Gastroesophageal sphincter (tissue), 4 donors: ENCODE measurements at regions not wholly inside any gene's neighbourhood (a gene's known extent, or its start where the extent isn't known, plus 50 kb on each side); places are given as distances from the start of the nearest gene placed in this dataset.

ENCODE experiments used
- ATAC-seq: fragments of 150-250 bp; one replicate; pipeline ENCODE4 v1.9.1; 2016; ENCODE audit warnings: mild to moderate bottlenecking, moderate library complexity
- H3K27ac ChIP-seq, 4 donors: fragments of 200-600 bp; sonication (generic) in 3 of 4; 1 replicate in 3 of 4; 2 replicates in 1 of 4; pipeline ENCODE4 v1.5.1; 2016 to 2019
- H3K27me3 ChIP-seq: fragments of 200-600 bp; sonication (generic); one replicate; pipeline ENCODE4 v1.5.1; 2019
- H3K36me3 ChIP-seq, 2 donors: fragments of 200-600 bp; sonication (generic); one replicate each; pipeline ENCODE4 v1.5.1; 2019; ENCODE audit warnings: control low read depth in 1 of 2
- H3K4me1 ChIP-seq, 3 donors: fragments of 200-600 bp; sonication (generic); 1 replicate in 2 of 3; 2 replicates in 1 of 3; pipeline ENCODE4 v1.5.1; 2016 to 2019; ENCODE audit warnings: control low read depth in 2 of 3
- H3K4me3 ChIP-seq, 2 donors: fragments of 200-600 bp; sonication (generic); one replicate each; pipeline ENCODE4 v1.5.1; 2019; ENCODE audit warnings: mild to moderate bottlenecking in 1 of 2, moderate library complexity in 1 of 2
- H3K9me3 ChIP-seq, 3 donors: fragments of 200-600 bp; sonication (generic); one replicate each; pipeline ENCODE4 v1.5.1; 2017 to 2019; ENCODE audit warnings: control low read depth in 2 of 3
- EP300 ChIP-seq: sonication (generic); formaldehyde crosslinking; IDR thresholded peaks from one replicate; pipeline ENCODE4 v1.6.1; 2017; ENCODE audit warnings: antibody characterized with exemption, mild to moderate bottlenecking
- POLR2A ChIP-seq, 2 donors: fragments of 450-650 bp; IDR thresholded peaks; one replicate each; pipeline ENCODE4 v1.6.1; 2017; ENCODE audit warnings: antibody characterized with exemption in 2 of 2, mild to moderate bottlenecking in 2 of 2, moderate library complexity in 1 of 2
- POLR2AphosphoS5 ChIP-seq: sonication (generic); formaldehyde crosslinking; IDR thresholded peaks from one replicate; pipeline ENCODE4 v1.6.1; 2017; ENCODE audit warnings: antibody characterized with exemption
- WGBS, 2 donors: methylation state at CpG; one replicate each; pipeline ENCODE4 v1.1.5; 2018; ENCODE audit warnings: low coverage in 1 of 2; 5-methylcytosine and 5-hydroxymethylcytosine counted together
- TF ChIP-seq, protein P1 (sequence below), 4 experiments: fragments of 200-600 bp in 2 of 4; fragments of 450-650 bp in 2 of 4; sonication (generic) in 1 of 4; IDR thresholded peaks; one replicate each; pipeline ENCODE4 v1.5.1; 2017 to 2019; ENCODE audit warnings: antibody characterized with exemption in 4 of 4, mild to moderate bottlenecking in 2 of 4, moderate library complexity in 2 of 4

DNA sequence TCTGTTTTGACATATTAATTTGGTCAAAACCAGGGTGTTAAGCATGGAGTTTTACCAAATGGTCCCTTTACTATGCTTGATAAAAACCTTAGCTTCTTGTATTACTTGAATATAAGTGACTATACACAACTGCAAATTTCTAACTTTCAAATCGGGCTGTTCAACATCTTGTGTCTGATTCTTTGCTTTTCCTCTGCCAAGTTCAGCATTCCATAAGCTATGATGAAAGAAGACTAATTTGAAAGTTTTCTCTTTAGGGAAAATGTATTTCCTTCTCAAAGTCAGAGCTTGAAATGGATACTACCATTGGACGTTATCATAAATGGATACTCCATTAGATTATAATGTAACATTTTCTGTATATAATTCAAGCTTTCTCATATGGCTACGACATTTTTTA, 792.9 kb downstream of the EFNA5 start:
- no peak overlapping the region for H3K27ac ChIP-seq
- no peak for TF ChIP-seq POLR2AphosphoS5
- TF ChIP-seq EP300 = no peak
- TF ChIP-seq POLR2A (IDR thresholded peaks at IDR 0.05) = no peak
- TF ChIP-seq, protein P1, sequence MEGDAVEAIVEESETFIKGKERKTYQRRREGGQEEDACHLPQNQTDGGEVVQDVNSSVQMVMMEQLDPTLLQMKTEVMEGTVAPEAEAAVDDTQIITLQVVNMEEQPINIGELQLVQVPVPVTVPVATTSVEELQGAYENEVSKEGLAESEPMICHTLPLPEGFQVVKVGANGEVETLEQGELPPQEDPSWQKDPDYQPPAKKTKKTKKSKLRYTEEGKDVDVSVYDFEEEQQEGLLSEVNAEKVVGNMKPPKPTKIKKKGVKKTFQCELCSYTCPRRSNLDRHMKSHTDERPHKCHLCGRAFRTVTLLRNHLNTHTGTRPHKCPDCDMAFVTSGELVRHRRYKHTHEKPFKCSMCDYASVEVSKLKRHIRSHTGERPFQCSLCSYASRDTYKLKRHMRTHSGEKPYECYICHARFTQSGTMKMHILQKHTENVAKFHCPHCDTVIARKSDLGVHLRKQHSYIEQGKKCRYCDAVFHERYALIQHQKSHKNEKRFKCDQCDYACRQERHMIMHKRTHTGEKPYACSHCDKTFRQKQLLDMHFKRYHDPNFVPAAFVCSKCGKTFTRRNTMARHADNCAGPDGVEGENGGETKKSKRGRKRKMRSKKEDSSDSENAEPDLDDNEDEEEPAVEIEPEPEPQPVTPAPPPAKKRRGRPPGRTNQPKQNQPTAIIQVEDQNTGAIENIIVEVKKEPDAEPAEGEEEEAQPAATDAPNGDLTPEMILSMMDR (IDR thresholded peaks at IDR 0.05) = no peak
- no peaks in the 10 kb centered on the region for H3K4me1 ChIP-seq
- ATAC-seq = no peak
- no peaks in the 10 kb centered on the region for H3K36me3 ChIP-seq
- H3K9me3 ChIP-seq = no peaks in the 10 kb centered on the region
- H3K27me3 ChIP-seq = no peaks in the 10 kb centered on the region
- WGBS, 2 donors = 52 to 70% methylated on average over 3 of the region's 3 CpGs
- H3K4me3 ChIP-seq = no peak overlapping the region

GRCh38 chr5:106876665-106877194, 794.0 kb downstream of the EFNA5 start:
- 79 to 100% methylated on average over 3 to 4 of the region's 7 CpGs for WGBS, 2 donors
- Histone ChIP-seq H3K36me3 (no peaks in the 10 kb centered on the region), H3K4me1 (no peaks in the 10 kb centered on the region), H3K27ac (no peak overlapping the region), H3K9me3 (no peaks in the 10 kb centered on the region), H3K27me3 (no peaks in the 10 kb centered on the region), H3K4me3 (no peak overlapping the region)
- ATAC-seq = no peak
- TF ChIP-seq, protein P1 (IDR thresholded peaks at IDR 0.05) = no peak
- TF ChIP-seq EP300 (no peak), POLR2AphosphoS5 (no peak), POLR2A (IDR thresholded peaks at IDR 0.05) (no peak)

GRCh38 chr5:106876298-106876622, 794.5 kb downstream of the EFNA5 start:
- Histone ChIP-seq H3K27ac (no peak overlapping the region), H3K4me3 (no peak overlapping the region), H3K27me3 (no peaks in the 10 kb centered on the region), H3K9me3 (no peaks in the 10 kb centered on the region), H3K4me1 (no peaks in the 10 kb centered on the region), H3K36me3 (no peaks in the 10 kb centered on the region)
- 100% methylated on average over 4 of the region's 6 CpGs; no CpG with 5 or more reads in 1 of the 2 donors for WGBS, 2 donors
- no peak for TF ChIP-seq EP300
- no peak for TF ChIP-seq POLR2AphosphoS5
- TF ChIP-seq, protein P1 (IDR thresholded peaks at IDR 0.05) = no peak
- TF ChIP-seq POLR2A (IDR thresholded peaks at IDR 0.05) = no peak
- ATAC-seq = no peak

DNA sequence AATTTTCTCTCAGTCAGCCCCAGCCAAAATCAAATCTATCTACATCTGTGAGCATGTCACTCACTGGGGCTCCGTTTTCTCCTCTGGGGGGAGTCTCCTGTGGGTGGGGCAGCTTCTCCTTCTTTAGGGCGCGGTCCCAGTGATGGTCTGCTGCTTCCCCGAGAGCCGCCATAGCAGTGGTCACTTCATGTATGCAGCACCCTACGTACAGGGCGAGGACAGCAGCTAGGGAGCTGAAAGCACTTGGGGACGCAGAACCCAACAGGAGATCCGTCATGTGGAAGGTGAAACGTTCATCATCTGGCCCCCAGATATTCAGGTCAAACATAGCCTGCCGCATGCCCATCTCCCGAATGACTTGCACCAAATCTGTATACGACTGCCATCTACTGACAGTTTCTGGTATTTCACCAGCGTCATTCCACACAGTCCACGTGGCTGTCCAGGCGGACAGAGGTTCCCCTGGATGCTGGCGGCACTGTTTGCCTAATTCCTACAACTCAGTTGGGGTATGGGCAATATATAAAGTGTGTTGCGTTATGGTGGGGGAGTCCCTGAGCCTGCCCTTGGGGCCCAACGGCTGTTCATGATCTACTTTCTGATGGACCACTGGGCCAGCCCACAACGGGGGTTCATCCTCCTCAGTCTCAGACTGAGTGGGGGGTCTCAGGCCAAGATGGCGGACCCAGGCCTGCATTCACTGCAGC, 795.0 kb downstream of the EFNA5 start:
- peak; percentile 5 for ATAC-seq
- H3K27me3 ChIP-seq = no peaks in the 10 kb centered on the region
- H3K27ac ChIP-seq = no peak overlapping the region
- H3K4me1 ChIP-seq = no peaks in the 10 kb centered on the region
- H3K36me3 ChIP-seq = no peaks in the 10 kb centered on the region
- no peaks in the 10 kb centered on the region for H3K9me3 ChIP-seq
- TF ChIP-seq POLR2AphosphoS5 = no peak
- TF ChIP-seq, protein P1 (IDR thresholded peaks at IDR 0.05) = peak in 3 of 4 experiments; percentile 23 to 47 (median 34)
- H3K4me3 ChIP-seq = no peak overlapping the region
- 67 to 68% methylated on average over 1 to 8 of the region's 21 CpGs for WGBS, 2 donors

GRCh38 chr5:106874974-106875373, 795.8 kb downstream of the EFNA5 start:
- no peak for ATAC-seq
- Histone ChIP-seq H3K36me3 (no peaks in the 10 kb centered on the region), H3K27ac (no peak overlapping the region), H3K4me1 (no peaks in the 10 kb centered on the region), H3K9me3 (no peaks in the 10 kb centered on the region), H3K4me3 (no peak overlapping the region), H3K27me3 (no peaks in the 10 kb centered on the region)
- TF ChIP-seq EP300 = no peak
- TF ChIP-seq, protein P1 (IDR thresholded peaks at IDR 0.05) = no peak
- TF ChIP-seq POLR2A (IDR thresholded peaks at IDR 0.05) = no peak
- no peak for TF ChIP-seq POLR2AphosphoS5
- 90 to 100% methylated on average over 2 of the region's 9 CpGs for WGBS, 2 donors
